ENCODE measurements at regions not wholly inside any gene's neighbourhood (a gene's known extent, or its start where the extent isn't known, plus 50 kb on each side); places are given as distances from the start of the nearest gene placed in this dataset.

DNA sequence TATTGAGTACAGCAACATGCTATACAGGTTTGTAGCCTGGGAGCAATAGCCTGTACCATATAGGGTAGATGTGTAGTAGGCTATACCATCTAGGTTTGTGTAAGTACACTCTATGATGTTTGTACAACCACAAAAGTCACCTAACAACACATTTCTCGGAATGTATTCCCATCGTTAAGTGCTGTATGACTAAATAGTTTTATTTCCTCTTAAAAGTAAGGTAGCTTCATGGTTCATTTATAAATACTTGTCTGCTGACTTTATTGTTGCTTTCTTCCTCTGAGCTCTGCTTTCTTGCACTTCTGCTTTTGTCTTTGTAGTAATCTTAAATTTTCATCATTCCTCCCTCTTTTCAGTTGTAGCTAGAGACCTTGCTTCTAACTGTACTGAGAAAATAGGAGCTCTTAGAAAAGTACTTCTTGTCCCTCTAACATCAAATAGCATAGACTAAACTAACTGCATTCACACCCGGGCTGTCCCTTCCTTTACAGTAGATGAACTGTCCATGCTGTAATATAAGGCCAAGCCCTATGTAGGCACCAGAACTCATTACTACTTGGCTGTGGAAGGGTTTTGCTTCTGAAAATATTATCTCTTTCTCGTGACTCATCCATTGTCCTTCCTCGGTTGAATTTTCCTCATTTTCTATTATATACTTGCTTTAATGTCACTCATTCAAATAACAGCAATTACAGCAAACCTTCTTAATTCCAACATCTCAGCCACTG lies 55.4 kb upstream of the FAM3C start:
- TF ChIP-seq, protein P1, sequence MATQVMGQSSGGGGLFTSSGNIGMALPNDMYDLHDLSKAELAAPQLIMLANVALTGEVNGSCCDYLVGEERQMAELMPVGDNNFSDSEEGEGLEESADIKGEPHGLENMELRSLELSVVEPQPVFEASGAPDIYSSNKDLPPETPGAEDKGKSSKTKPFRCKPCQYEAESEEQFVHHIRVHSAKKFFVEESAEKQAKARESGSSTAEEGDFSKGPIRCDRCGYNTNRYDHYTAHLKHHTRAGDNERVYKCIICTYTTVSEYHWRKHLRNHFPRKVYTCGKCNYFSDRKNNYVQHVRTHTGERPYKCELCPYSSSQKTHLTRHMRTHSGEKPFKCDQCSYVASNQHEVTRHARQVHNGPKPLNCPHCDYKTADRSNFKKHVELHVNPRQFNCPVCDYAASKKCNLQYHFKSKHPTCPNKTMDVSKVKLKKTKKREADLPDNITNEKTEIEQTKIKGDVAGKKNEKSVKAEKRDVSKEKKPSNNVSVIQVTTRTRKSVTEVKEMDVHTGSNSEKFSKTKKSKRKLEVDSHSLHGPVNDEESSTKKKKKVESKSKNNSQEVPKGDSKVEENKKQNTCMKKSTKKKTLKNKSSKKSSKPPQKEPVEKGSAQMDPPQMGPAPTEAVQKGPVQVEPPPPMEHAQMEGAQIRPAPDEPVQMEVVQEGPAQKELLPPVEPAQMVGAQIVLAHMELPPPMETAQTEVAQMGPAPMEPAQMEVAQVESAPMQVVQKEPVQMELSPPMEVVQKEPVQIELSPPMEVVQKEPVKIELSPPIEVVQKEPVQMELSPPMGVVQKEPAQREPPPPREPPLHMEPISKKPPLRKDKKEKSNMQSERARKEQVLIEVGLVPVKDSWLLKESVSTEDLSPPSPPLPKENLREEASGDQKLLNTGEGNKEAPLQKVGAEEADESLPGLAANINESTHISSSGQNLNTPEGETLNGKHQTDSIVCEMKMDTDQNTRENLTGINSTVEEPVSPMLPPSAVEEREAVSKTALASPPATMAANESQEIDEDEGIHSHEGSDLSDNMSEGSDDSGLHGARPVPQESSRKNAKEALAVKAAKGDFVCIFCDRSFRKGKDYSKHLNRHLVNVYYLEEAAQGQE (IDR thresholded peaks at IDR 0.05; ENCODE audit: insufficient read depth in 1 of 2, low read depth in 2 of 2, low read length in 2 of 2): no peak
- TF ChIP-seq TAF1 (IDR thresholded peaks at IDR 0.05; ENCODE audit: borderline replicate concordance, insufficient read depth, low read length) (no peak), SIN3A (IDR thresholded peaks at IDR 0.05; ENCODE audit: borderline replicate concordance, insufficient read depth, low read length) (no peak), FOXP2 (optimal IDR thresholded peaks at IDR 0.05; ENCODE audit: borderline replicate concordance, extremely low read depth, extremely low read length, insufficient read depth) (no peak), POLR2AphosphoS5 (IDR thresholded peaks at IDR 0.05; ENCODE audit: low read depth, low read length) (no peak)

DNA sequence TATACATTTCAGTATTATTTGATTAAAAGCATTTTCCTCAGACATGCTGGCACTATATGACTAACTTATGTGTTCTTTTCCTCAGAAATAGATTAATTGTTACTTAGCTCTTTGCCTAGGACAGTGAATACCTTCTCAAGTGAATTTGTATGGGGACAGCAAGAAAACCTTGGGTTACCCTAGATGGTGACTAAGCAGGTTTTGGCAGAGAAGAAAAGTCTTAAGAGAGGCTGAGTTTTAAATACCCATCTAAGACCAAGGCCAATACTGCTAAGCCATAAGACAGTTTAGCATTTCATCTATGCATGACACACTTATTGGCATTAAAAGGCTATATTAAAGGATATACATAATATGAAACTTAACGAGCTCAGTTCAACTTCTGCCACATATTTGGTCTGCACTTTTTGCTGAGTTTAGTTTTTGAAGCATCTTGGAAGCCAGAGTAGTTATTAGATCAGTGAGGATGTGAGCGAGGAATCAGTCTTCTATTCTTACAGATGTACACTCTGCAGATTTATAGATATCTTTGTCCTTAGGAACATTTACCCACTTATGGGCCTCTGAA lies 54.6 kb upstream of the FAM3C start:
- TF ChIP-seq, protein P1 (IDR thresholded peaks at IDR 0.05; ENCODE audit: insufficient read depth in 1 of 2, low read depth in 2 of 2, low read length in 2 of 2): no peak
- TF ChIP-seq TAF1 (IDR thresholded peaks at IDR 0.05; ENCODE audit: borderline replicate concordance, insufficient read depth, low read length): no peak
- no peak for TF ChIP-seq FOXP2 (optimal IDR thresholded peaks at IDR 0.05; ENCODE audit: borderline replicate concordance, extremely low read depth, extremely low read length, insufficient read depth)
- TF ChIP-seq POLR2AphosphoS5 (IDR thresholded peaks at IDR 0.05; ENCODE audit: low read depth, low read length): no peak
- TF ChIP-seq SIN3A (IDR thresholded peaks at IDR 0.05; ENCODE audit: borderline replicate concordance, insufficient read depth, low read length): no peak

DNA sequence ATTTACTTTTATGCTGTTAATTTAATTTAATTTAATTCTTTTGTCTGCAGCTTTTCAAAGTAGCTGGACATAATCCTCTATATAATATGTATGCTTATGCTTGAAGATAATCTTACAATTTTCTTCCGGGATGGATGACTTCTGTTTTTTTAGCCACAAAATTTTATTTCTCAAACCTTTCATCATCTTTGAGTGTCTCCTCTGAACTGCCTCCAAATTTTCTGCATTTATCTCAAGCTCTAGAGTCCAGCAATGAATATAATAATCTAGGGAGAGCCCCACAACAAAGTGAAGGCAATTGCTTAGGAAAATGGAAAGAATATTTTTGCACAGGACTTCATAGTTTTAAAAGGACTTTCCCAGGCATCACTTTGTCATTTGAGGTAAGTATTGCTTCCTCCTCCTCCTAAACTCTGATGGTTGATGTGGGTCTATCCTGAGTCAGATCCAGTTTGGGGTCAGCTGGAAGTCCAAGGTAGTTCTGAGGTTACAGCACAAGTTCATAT lies 53.7 kb upstream of the FAM3C start:
- TF ChIP-seq SIN3A (IDR thresholded peaks at IDR 0.05; ENCODE audit: borderline replicate concordance, insufficient read depth, low read length) (no peak), POLR2AphosphoS5 (IDR thresholded peaks at IDR 0.05; ENCODE audit: low read depth, low read length) (no peak), FOXP2 (optimal IDR thresholded peaks at IDR 0.05; ENCODE audit: borderline replicate concordance, extremely low read depth, extremely low read length, insufficient read depth) (no peak), TAF1 (IDR thresholded peaks at IDR 0.05; ENCODE audit: borderline replicate concordance, insufficient read depth, low read length) (no peak)
- TF ChIP-seq, protein P1 (IDR thresholded peaks at IDR 0.05; ENCODE audit: insufficient read depth in 1 of 2, low read depth in 2 of 2, low read length in 2 of 2): no peak

DNA sequence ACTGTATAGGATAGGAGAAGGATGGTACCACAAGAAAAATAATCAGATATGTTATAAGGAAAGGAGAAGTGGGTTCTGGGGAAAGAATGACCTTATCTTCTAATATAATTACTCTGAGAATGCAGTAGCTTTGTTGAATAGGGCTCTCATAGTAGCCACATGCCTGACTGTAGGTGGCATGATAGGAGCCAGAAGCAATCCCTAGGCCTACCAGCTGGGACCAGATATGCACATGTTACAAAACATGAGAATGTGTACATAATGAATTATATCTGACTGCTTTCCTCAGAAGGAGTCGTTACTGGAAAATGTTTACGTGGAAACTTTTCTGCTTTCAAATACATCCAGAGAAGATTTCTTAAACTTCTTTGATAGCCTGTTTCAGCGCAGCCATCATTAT lies 53.2 kb upstream of the FAM3C start:
- TF ChIP-seq, protein P1 (IDR thresholded peaks at IDR 0.05; ENCODE audit: insufficient read depth in 1 of 2, low read depth in 2 of 2, low read length in 2 of 2): no peak
- no peak for TF ChIP-seq TAF1 (IDR thresholded peaks at IDR 0.05; ENCODE audit: borderline replicate concordance, insufficient read depth, low read length)
- TF ChIP-seq SIN3A (IDR thresholded peaks at IDR 0.05; ENCODE audit: borderline replicate concordance, insufficient read depth, low read length): no peak
- TF ChIP-seq FOXP2 (optimal IDR thresholded peaks at IDR 0.05; ENCODE audit: borderline replicate concordance, extremely low read depth, extremely low read length, insufficient read depth): no peak
- TF ChIP-seq POLR2AphosphoS5 (IDR thresholded peaks at IDR 0.05; ENCODE audit: low read depth, low read length): no peak
